HepG2 (cell line): ENCODE measurements at regions not wholly inside any gene's neighbourhood (a gene's known extent, or its start where the extent isn't known, plus 50 kb on each side); places are given as distances from the start of the nearest gene placed in this dataset.

ENCODE experiments used
- ATAC-seq: fragments of 200-7000 bp; cut with Tn5 transposase; 3 replicates; pipeline ENCODE4 v1.9.1; 2020; ENCODE audit warnings: mild to moderate bottlenecking, moderate library complexity
- BruUV-seq: library from RNA; stranded (reverse); fragments of 400-500 nt; replicated peaks from 2 replicates; lab custom pipeline; 2021; lab: Mats Ljungman, UMichigan
- CTCF ChIA-PET: fragments of 300-600 bp; formaldehyde crosslinking; extraction: SDS; loops from one replicate; lab custom pipeline; 2021; ENCODE audit warnings: low total read pairs, inconsistent platforms, low intra/inter-chr PET ratio; lab: Yijun Ruan, JAX
- POLR2A ChIA-PET: fragments of 350-600 bp; sonication (Branson Sonifier 250); formaldehyde crosslinking; loops from one replicate; lab custom pipeline; 2020; ENCODE audit warnings: antibody characterized with exemption, inconsistent platforms; lab: Yijun Ruan, JAX
- DNase-seq: peaks from one replicate; pipeline ENCODE4 v3.0.0-alpha.2; 2015; ENCODE audit warnings: low spot score
- FAIRE-seq: peaks from 3 replicates; lab custom pipeline; 2011; peaks lifted over from hg19 to GRCh38; lab: Jason Lieb, UNC
- H2AFZ ChIP-seq: one replicate; pipeline ENCODE4 v1.6.1; 2011; ENCODE audit warnings: low read length, inconsistent platforms
- H3K27ac ChIP-seq: fragments of 300-600 bp; 3 replicates; pipeline ENCODE4 v1.8.0; 2011; ENCODE audit warnings: mixed run types, mild to moderate bottlenecking, mixed read lengths, low read length, inconsistent platforms; ENCODE audit not compliant: insufficient read depth; ENCODE audit errors: extremely low read length
- H3K27me3 ChIP-seq, 2 experiments: fragments of 200-600 bp in 1 of 2; 2 replicates in 1 of 2; 3 replicates in 1 of 2; pipeline versions ENCODE4 v1.6.0 to v1.8.0; 2011; ENCODE audit warnings: low read length in 2 of 2, mild to moderate bottlenecking in 2 of 2, moderate library complexity in 2 of 2, inconsistent platforms in 1 of 2; ENCODE audit not compliant: insufficient read depth in 2 of 2, control insufficient read depth in 1 of 2
- H3K36me3 ChIP-seq, 2 experiments: fragments of 200-600 bp in 1 of 2; replicated peaks in 1 of 2; 2 replicates in 1 of 2; 3 replicates in 1 of 2; pipeline versions ENCODE4 v1.5.1 to v1.8.0; 2011; ENCODE audit warnings: low read length in 2 of 2, inconsistent platforms in 1 of 2; ENCODE audit not compliant: insufficient read depth in 2 of 2, control insufficient read depth in 1 of 2
- H3K4me1 ChIP-seq: 2 replicates; pipeline ENCODE4 v1.5.1; 2012; ENCODE audit warnings: low read length, inconsistent platforms; ENCODE audit not compliant: insufficient read depth
- H3K4me2 ChIP-seq: 2 replicates; pipeline ENCODE4 v1.6.0; 2011; ENCODE audit warnings: low read depth, low read length, inconsistent platforms
- H3K4me3 ChIP-seq, 3 experiments: fragments of 200-600 bp in 1 of 3; sonication (generic), shearing (Covaris generic) in 1 of 3; replicated peaks in 1 of 3; 2 replicates each; pipeline ENCODE4 v1.5.1; 2011 to 2016; ENCODE audit warnings: low read length in 3 of 3, inconsistent platforms in 2 of 3, low read depth in 2 of 3, mild to moderate bottlenecking in 2 of 3, control low read depth in 1 of 3, mixed read lengths in 1 of 3; ENCODE audit not compliant: insufficient read depth in 1 of 3
- H3K79me2 ChIP-seq: one replicate; pipeline ENCODE4 v1.6.1; 2011; ENCODE audit warnings: low read length, inconsistent platforms; ENCODE audit not compliant: insufficient read depth
- H3K9ac ChIP-seq: 2 replicates; pipeline ENCODE4 v1.6.0; 2011; ENCODE audit warnings: mild to moderate bottlenecking, low read depth, low read length, inconsistent platforms; ENCODE audit not compliant: insufficient read depth
- H3K9me3 ChIP-seq: 2 replicates; pipeline ENCODE4 v1.5.1; 2012; ENCODE audit warnings: mild to moderate bottlenecking, low read length
- H4K20me1 ChIP-seq: 2 replicates; pipeline ENCODE4 v1.6.0; 2011; ENCODE audit warnings: inconsistent platforms, mild to moderate bottlenecking, low read length, moderate library complexity; ENCODE audit not compliant: insufficient read depth
- ATF4 ChIP-seq, 2 experiments: fragments of 450-650 bp in 1 of 2; sonication (generic) in 1 of 2; formaldehyde crosslinking; IDR thresholded peaks; 2 replicates each; pipeline versions ENCODE4 v1.5.0 to v1.8.0; 2020 to 2022; ENCODE audit warnings: mild to moderate bottlenecking in 1 of 2, missing genetic modification reagents in 1 of 2
- ATRX ChIP-seq: sonication (generic); formaldehyde crosslinking; IDR thresholded peaks from 2 replicates; pipeline ENCODE4 v1.4.0; 2020; ENCODE audit warnings: missing genetic modification reagents, borderline replicate concordance
- BATF2 ChIP-seq: sonication (generic); formaldehyde crosslinking; IDR thresholded peaks from 2 replicates; pipeline ENCODE4 v1.8.0; 2022; ENCODE audit warnings: mild to moderate bottlenecking, missing genetic modification reagents, moderate library complexity
- CENPBD1 ChIP-seq: sonication (generic); formaldehyde crosslinking; IDR thresholded peaks from 2 replicates; pipeline ENCODE4 v1.8.0; 2022; ENCODE audit warnings: missing genetic modification reagents, low read depth, mild to moderate bottlenecking, borderline replicate concordance
- MAFK ChIP-seq, 2 experiments: IDR thresholded peaks in 1 of 2; conservative IDR thresholded peaks in 1 of 2; 2 replicates each; pipeline ENCODE4 v1.6.1; 2011; ENCODE audit warnings: improper control_type of control experiment in 2 of 2, low read length in 2 of 2
- PLSCR1 ChIP-seq: sonication (generic); formaldehyde crosslinking; IDR thresholded peaks from 2 replicates; pipeline ENCODE4 v1.5.0; 2020; ENCODE audit warnings: missing genetic modification reagents, mild to moderate bottlenecking, borderline replicate concordance
- RBFOX2 ChIP-seq: fragments of 200-400 bp; formaldehyde crosslinking; IDR thresholded peaks from 2 replicates; pipeline ENCODE4 v1.6.1; 2017; ENCODE audit warnings: low read depth, mild to moderate bottlenecking, low read length
- TBX3 ChIP-seq: fragments of 450-650 bp; IDR thresholded peaks from 2 replicates; pipeline ENCODE4 v1.6.1; 2017; ENCODE audit warnings: antibody characterized with exemption, mild to moderate bottlenecking, inconsistent platforms, borderline replicate concordance
- ZBTB43 ChIP-seq: sonication (generic); formaldehyde crosslinking; conservative IDR thresholded peaks from 2 replicates; pipeline ENCODE4 v1.4.0; 2020; ENCODE audit warnings: missing genetic modification reagents
- ZNF160 ChIP-seq: sonication (generic); formaldehyde crosslinking; IDR thresholded peaks from 2 replicates; pipeline ENCODE4 v1.8.0; 2022; ENCODE audit warnings: mild to moderate bottlenecking, inconsistent platforms, missing genetic modification reagents
- ZNF557 ChIP-seq: sonication (generic); formaldehyde crosslinking; IDR thresholded peaks from 2 replicates; pipeline ENCODE4 v1.4.0; 2020; ENCODE audit warnings: missing genetic modification reagents
- ZNF788 ChIP-seq: sonication (generic); formaldehyde crosslinking; IDR thresholded peaks from 2 replicates; pipeline ENCODE4 v1.5.0; 2020; ENCODE audit warnings: mild to moderate bottlenecking, missing genetic modification reagents, borderline replicate concordance
- WGBS: methylation state at CpG from one replicate; pipeline ENCODE4 v1.1.6; 2017; ENCODE audit warnings: low lambda C conversion rate; 5-methylcytosine and 5-hydroxymethylcytosine counted together
- in situ Hi-C: cut with HindIII; loops from 2 replicates; pipeline ENCODE4 v1.10.0; 2017; ENCODE audit warnings: low pct_unique_long_range_greater_than_20kb; ENCODE audit not compliant: extremely low pct_ligation_motif_present
- intact Hi-C: fragments of 100-400 bp; cut with micrococcal nuclease; formaldehyde crosslinking; loops from one replicate; pipeline ENCODE4 v1.10.0; 2022; ENCODE audit not compliant: unreplicated experiment

- TF ChIP-seq MAFK (conservative IDR thresholded peaks at IDR 0.05 in 1 of 2, IDR thresholded peaks at IDR 0.05 in 1 of 2; ENCODE audit: low read length in 2 of 2) (peak in 1 of 2 experiments; percentile 7; a peak in 1 of 4 replicates), TBX3 (no peak)
- Histone ChIP-seq H4K20me1 (no peaks in the 10 kb centered on the region), H3K36me3 (no peaks in the 10 kb centered on the region), H2AFZ (no peak overlapping the region), H3K4me2 (no peak overlapping the region), H3K4me1 (no peaks in the 10 kb centered on the region), H3K4me3 (no peak overlapping the region), H3K79me2 (no peaks in the 10 kb centered on the region), H3K27me3 (peaks cover 2 to 19% of the 10 kb centered on the region in 2 experiments; a peak in 2 of 5 replicates), H3K9me3 (no peaks in the 10 kb centered on the region), H3K9ac (no peak overlapping the region), H3K27ac (no peak overlapping the region)
- BruUV-seq, result no TSS peak
- no peak for ATAC-seq
- WGBS, result 0% methylated on average over 2 of the region's 4 CpGs
- ChIA-PET POLR2A (no interaction called here), CTCF (no interaction called here)
- intact Hi-C loops, result no loop called here
- DNase-seq, result no peak
- in situ Hi-C loops, result no loop called here
- FAIRE-seq, result no peak
Observed at GRCh38 chr1:37358992-37359391, 115.4 kb upstream of the ZC3H12A start.

GRCh38 chr1:37360011-37360410 lies 114.4 kb upstream of the ZC3H12A start:
- POLR2A ChIA-PET, result no interaction called here
- no peaks in the 10 kb centered on the region for H4K20me1 ChIP-seq
- no peak for TF ChIP-seq BATF2 (CRISPR knock-in tag)
- no peak for TF ChIP-seq ZNF160 (CRISPR knock-in tag)
- no peak for TF ChIP-seq ZNF788 (CRISPR knock-in tag)
- no peak for TF ChIP-seq ATF4 (CRISPR knock-in tag; IDR thresholded peaks at IDR 0.05)
- TF ChIP-seq ATRX (CRISPR knock-in tag), result no peak
- TF ChIP-seq ZNF557 (CRISPR knock-in tag), result no peak
- no peak for TF ChIP-seq RBFOX2
- no peak for TF ChIP-seq PLSCR1 (CRISPR knock-in tag)
- no peak for TF ChIP-seq ZBTB43 (CRISPR knock-in tag)
- no peak for TF ChIP-seq CENPBD1

More at GRCh38 chr1:37360011-37360410, 114.4 kb upstream of the ZC3H12A start:
- Histone ChIP-seq H3K79me2 (no peaks in the 10 kb centered on the region), H3K27me3 (peaks cover 2 to 19% of the 10 kb centered on the region in 2 experiments; a peak in 2 of 5 replicates), H2AFZ (no peak overlapping the region), H3K27ac (no peak overlapping the region), H3K9ac (no peak overlapping the region), H3K4me2 (no peak overlapping the region), H3K4me1 (no peaks in the 10 kb centered on the region), H3K4me3 (no peak overlapping the region), H3K36me3 (no peaks in the 10 kb centered on the region), H3K9me3 (no peaks in the 10 kb centered on the region)
- 3% methylated on average over 4 of the region's 6 CpGs for WGBS
- intact Hi-C loops (no loop called here), in situ Hi-C loops (no loop called here)
- FAIRE-seq (no peak), DNase-seq (no peak), ATAC-seq (no peak)
- no TSS peak for BruUV-seq
- CTCF ChIA-PET, result no interaction called here
